AG04450 (cell line): ENCODE measurements at regions not wholly inside any gene's neighbourhood (a gene's known extent, or its start where the extent isn't known, plus 50 kb on each side); places are given as distances from the start of the nearest gene placed in this dataset.
A peak's percentile ranks its signal among the peaks of the same experiment; 100 is the strongest.

Experiments
- CTCF ChIA-PET: fragments of 300-600, 350-600 bp; formaldehyde crosslinking; extraction: SDS; loops from one replicate; lab custom pipeline; 2022; ENCODE audit warnings: antibody characterized with exemption, inconsistent platforms; lab: Charles Lee
- POLR2A ChIA-PET: fragments of 350-600 bp; formaldehyde crosslinking; extraction: SDS; loops from one replicate; lab custom pipeline; 2021; ENCODE audit warnings: antibody characterized with exemption, inconsistent platforms; lab: Yijun Ruan, JAX
- DNase-seq: peaks from one replicate; pipeline ENCODE4 v3.0.0-alpha.2; 2011; ENCODE audit warnings: low read depth, low spot score
- H3K27ac ChIP-seq: one replicate; pipeline ENCODE4 v1.5.1; 2012; ENCODE audit warnings: low read depth, low read length, control low read depth
- H3K27me3 ChIP-seq: one replicate; pipeline ENCODE4 v1.6.0; 2012; ENCODE audit warnings: low read length; ENCODE audit not compliant: control insufficient read depth, insufficient read depth
- H3K4me3 ChIP-seq: 2 replicates; pipeline ENCODE4 v1.5.1; 2011; ENCODE audit warnings: mild to moderate bottlenecking, low read depth, low read length, control low read depth
- H3K9me3 ChIP-seq: 2 replicates; pipeline ENCODE4 v1.5.1; 2012; ENCODE audit warnings: low read length; ENCODE audit not compliant: control insufficient read depth, insufficient read depth
- CTCF ChIP-seq: IDR thresholded peaks from 2 replicates; pipeline ENCODE4 v1.5.1; 2011; ENCODE audit warnings: low read depth, low read length, control low read depth, inconsistent platforms

GRCh38 chr14:100643426-100643825 lies 56.2 kb upstream of the BEGAIN start:
- ChIA-PET CTCF (interaction anchor here (4.1 kb wide), 1 partner anchor 226 kb away, joined by 59 read pairs; no protein-coding TSS in a partner anchor), POLR2A (no interaction called here)
- H3K4me3 ChIP-seq = no peak overlapping the region
- peaks cover 9% of the 10 kb centered on the region; the same call in 1 of the 2 replicates for H3K9me3 ChIP-seq
- H3K27me3 ChIP-seq = peaks cover 24% of the 10 kb centered on the region
- H3K27ac ChIP-seq = no peak overlapping the region
- DNase-seq = no peak
- no peak for TF ChIP-seq CTCF

- Histone ChIP-seq H3K27me3 (peaks cover 24% of the 10 kb centered on the region), H3K4me3 (no peak overlapping the region), H3K9me3 (peaks cover 9% of the 10 kb centered on the region; the same call in 1 of the 2 replicates), H3K27ac (no peak overlapping the region)
- ChIA-PET CTCF (interaction anchor here (0.7 to 4.1 kb wide), 7 partner anchors 14 to 574 kb away, joined by 3 to 150 read pairs (median 12); no protein-coding TSS in a partner anchor), POLR2A (no interaction called here)
- no peak for TF ChIP-seq CTCF
- no peak for DNase-seq
Observed at GRCh38 chr14:100644383-100644782, 57.2 kb upstream of the BEGAIN start.

GRCh38 chr14:100644784-100645183 lies 57.6 kb upstream of the BEGAIN start:
- peaks cover 24% of the 10 kb centered on the region for H3K27me3 ChIP-seq
- H3K27ac ChIP-seq = no peak overlapping the region
- peaks cover 9% of the 10 kb centered on the region; the same call in 1 of the 2 replicates for H3K9me3 ChIP-seq
- no peak overlapping the region for H3K4me3 ChIP-seq
- DNase-seq = no peak
- no peak for TF ChIP-seq CTCF
- CTCF ChIA-PET = interaction anchor here (0.7 to 4.1 kb wide), 12 partner anchors 9 to 574 kb away, joined by 3 to 150 read pairs (median 9); no protein-coding TSS in a partner anchor
- POLR2A ChIA-PET = no interaction called here

- Histone ChIP-seq H3K9me3 (peaks cover 9% of the 10 kb centered on the region; the same call in 1 of the 2 replicates), H3K27ac (no peak overlapping the region), H3K4me3 (no peak overlapping the region), H3K27me3 (peaks cover 22% of the 10 kb centered on the region)
- ChIA-PET CTCF (interaction anchor here (0.7 to 4.1 kb wide), 29 partner anchors 9 to 983 kb away, joined by 3 to 150 read pairs (median 4); no protein-coding TSS in a partner anchor), POLR2A (interaction anchor here (0.8 to 1.2 kb wide), 2 partner anchors 228 to 263 kb away, joined by 3 read pairs; no protein-coding TSS in a partner anchor)
- peak; percentile 81 for TF ChIP-seq CTCF
- DNase-seq = peak; percentile 55
Observed at GRCh38 chr14:100645196-100645981, 58.2 kb upstream of the BEGAIN start.

- POLR2A ChIA-PET = interaction anchor here (0.8 to 1.2 kb wide), 2 partner anchors 228 to 263 kb away, joined by 3 read pairs; no protein-coding TSS in a partner anchor
Observed at GRCh38 chr14:100645982-100646314, 58.7 kb upstream of the BEGAIN start.

More at GRCh38 chr14:100645982-100646314, 58.7 kb upstream of the BEGAIN start:
- TF ChIP-seq CTCF = no peak
- CTCF ChIA-PET = interaction anchor here (0.7 to 4.1 kb wide), 27 partner anchors 8 to 982 kb away, joined by 3 to 150 read pairs (median 4); no protein-coding TSS in a partner anchor
- no peak overlapping the region for H3K27ac ChIP-seq
- no peak overlapping the region for H3K4me3 ChIP-seq
- DNase-seq = no peak
- peaks cover 9% of the 10 kb centered on the region; the same call in 1 of the 2 replicates for H3K9me3 ChIP-seq
- H3K27me3 ChIP-seq = peaks cover 25% of the 10 kb centered on the region
